ENCODE measurements at regions not wholly inside any gene's neighbourhood (a gene's known extent, or its start where the extent isn't known, plus 50 kb on each side); places are given as distances from the start of the nearest gene placed in this dataset.

DNA sequence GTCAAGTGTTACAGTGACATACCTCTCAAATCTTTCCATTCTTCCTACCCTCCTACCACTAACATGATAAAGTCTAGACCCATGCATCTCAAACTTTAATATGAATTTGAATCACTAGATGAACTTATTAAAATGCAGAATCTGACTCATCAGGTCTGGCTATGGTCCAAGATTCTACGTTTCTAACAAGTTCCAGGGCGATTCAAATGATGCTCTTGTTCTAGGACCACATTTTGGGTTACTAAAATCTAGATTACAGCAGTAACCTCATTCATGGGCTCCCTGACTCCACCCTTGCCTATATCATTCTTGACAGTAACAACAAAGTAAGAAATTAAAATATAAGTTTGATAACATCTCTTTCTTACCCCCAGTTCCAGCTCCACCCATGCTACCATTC is 124.8 kb upstream of the LSM8 start:
- DNase-seq = no peak
- H3K4me1 ChIP-seq (ENCODE audit: control insufficient read depth in 2 of 2, insufficient read depth in 2 of 2, low read length in 2 of 2) = no peaks in the 10 kb centered on the region
- ATAC-seq (ENCODE audit: low read depth) = no peak
- no peak overlapping the region for H3K4me3 ChIP-seq (ENCODE audit: control extremely low read depth in 1 of 5, extremely low read depth in 1 of 5, insufficient read depth in 1 of 5, low read depth in 2 of 5, low read length in 4 of 5)
- no peaks in the 10 kb centered on the region for H3K79me2 ChIP-seq (ENCODE audit: control insufficient read depth, insufficient read depth, low read length)
- peaks cover 4% of the 10 kb centered on the region for H3K27me3 Mint-ChIP-seq
- ChIA-PET CTCF (interaction anchor here (1.2 kb wide), 1 partner anchor 13 kb away, joined by 3 read pairs; no protein-coding TSS in a partner anchor), POLR2A (no interaction called here)
- H3K27me3 ChIP-seq (replicated peaks in 1 of 4; ENCODE audit: control extremely low read depth in 1 of 4, control insufficient read depth in 3 of 4, insufficient read depth in 4 of 4, low read length in 3 of 4) = no peaks in the 10 kb centered on the region
- no peak for TF ChIP-seq EZH2 (IDR thresholded peaks at IDR 0.05; ENCODE audit: borderline replicate concordance, insufficient read depth, low read depth, low read length, poor library complexity, severe bottlenecking)
- TF ChIP-seq, protein P1, sequence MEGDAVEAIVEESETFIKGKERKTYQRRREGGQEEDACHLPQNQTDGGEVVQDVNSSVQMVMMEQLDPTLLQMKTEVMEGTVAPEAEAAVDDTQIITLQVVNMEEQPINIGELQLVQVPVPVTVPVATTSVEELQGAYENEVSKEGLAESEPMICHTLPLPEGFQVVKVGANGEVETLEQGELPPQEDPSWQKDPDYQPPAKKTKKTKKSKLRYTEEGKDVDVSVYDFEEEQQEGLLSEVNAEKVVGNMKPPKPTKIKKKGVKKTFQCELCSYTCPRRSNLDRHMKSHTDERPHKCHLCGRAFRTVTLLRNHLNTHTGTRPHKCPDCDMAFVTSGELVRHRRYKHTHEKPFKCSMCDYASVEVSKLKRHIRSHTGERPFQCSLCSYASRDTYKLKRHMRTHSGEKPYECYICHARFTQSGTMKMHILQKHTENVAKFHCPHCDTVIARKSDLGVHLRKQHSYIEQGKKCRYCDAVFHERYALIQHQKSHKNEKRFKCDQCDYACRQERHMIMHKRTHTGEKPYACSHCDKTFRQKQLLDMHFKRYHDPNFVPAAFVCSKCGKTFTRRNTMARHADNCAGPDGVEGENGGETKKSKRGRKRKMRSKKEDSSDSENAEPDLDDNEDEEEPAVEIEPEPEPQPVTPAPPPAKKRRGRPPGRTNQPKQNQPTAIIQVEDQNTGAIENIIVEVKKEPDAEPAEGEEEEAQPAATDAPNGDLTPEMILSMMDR (IDR thresholded peaks at IDR 0.05) = no peak
- intact Hi-C loops (cut with micrococcal nuclease) = no loop called here
- no peaks in the 10 kb centered on the region for H3K9me3 Mint-ChIP-seq (ENCODE audit: insufficient read depth)
- no peak overlapping the region for H3K27ac ChIP-seq (ENCODE audit: low read length in 2 of 2)
- no peaks in the 10 kb centered on the region for H3K9me3 ChIP-seq (ENCODE audit: control extremely low read depth in 1 of 3, control insufficient read depth in 2 of 3, insufficient read depth in 1 of 3, low read length in 2 of 3)
- 74% methylated on average over 2 of the region's 2 CpGs for WGBS (ENCODE audit: insufficient coverage)
- H3K4me3 Mint-ChIP-seq = no peak overlapping the region
- H4K20me1 ChIP-seq (ENCODE audit: control insufficient read depth, insufficient read depth, low read length, poor library complexity, severe bottlenecking) = no peaks in the 10 kb centered on the region
- H3K27ac Mint-ChIP-seq = no peak overlapping the region
- no peaks in the 10 kb centered on the region for H3K36me3 ChIP-seq (replicated peaks in 1 of 2; ENCODE audit: control extremely low read depth in 1 of 2, control insufficient read depth in 1 of 2, extremely low read depth in 1 of 2, insufficient read depth in 2 of 2, low read length in 1 of 2)
- H2AFZ ChIP-seq (ENCODE audit: insufficient read depth, low read depth, low read length, poor library complexity, severe bottlenecking) = no peak overlapping the region
- H3K4me2 ChIP-seq (replicated peaks; ENCODE audit: low read depth, low read length, poor library complexity, severe bottlenecking) = no peak overlapping the region
- no peak overlapping the region for H3K9ac ChIP-seq (ENCODE audit: low read length)
- no peaks in the 10 kb centered on the region for H3K4me1 Mint-ChIP-seq

DNA sequence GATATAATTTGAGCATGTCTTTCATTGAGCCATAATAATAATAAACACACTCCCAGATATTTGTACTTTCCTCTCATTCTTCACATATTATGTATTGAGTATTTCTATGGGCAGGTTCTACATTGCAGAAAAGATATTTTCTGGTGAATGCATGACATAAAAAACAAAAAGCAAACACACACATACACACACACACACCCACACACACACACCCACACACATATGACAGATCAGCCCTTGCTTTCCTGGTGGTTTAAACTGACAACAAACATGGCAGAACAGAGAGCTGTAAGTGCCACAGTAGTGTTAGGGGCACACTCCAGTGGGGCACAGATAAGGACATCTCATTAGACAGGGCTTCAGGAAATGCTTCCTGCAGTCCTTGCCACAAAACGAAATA is 123.3 kb upstream of the LSM8 start:
- TF ChIP-seq, protein P1 (IDR thresholded peaks at IDR 0.05) = no peak
- no peak for TF ChIP-seq EZH2 (IDR thresholded peaks at IDR 0.05; ENCODE audit: borderline replicate concordance, insufficient read depth, low read depth, low read length, poor library complexity, severe bottlenecking)
- no peaks in the 10 kb centered on the region for H3K27me3 ChIP-seq (replicated peaks in 1 of 4; ENCODE audit: control extremely low read depth in 1 of 4, control insufficient read depth in 3 of 4, insufficient read depth in 4 of 4, low read length in 3 of 4)

More for the DNA sequence above, 123.3 kb upstream of the LSM8 start:
- CTCF ChIA-PET = no interaction called here
- no peak overlapping the region for H3K9ac ChIP-seq (ENCODE audit: low read length)
- H3K79me2 ChIP-seq (ENCODE audit: control insufficient read depth, insufficient read depth, low read length) = no peaks in the 10 kb centered on the region
- H3K4me3 Mint-ChIP-seq = no peak overlapping the region
- H3K27ac Mint-ChIP-seq = no peak overlapping the region
- POLR2A ChIA-PET = no interaction called here
- no peaks in the 10 kb centered on the region for H4K20me1 ChIP-seq (ENCODE audit: control insufficient read depth, insufficient read depth, low read length, poor library complexity, severe bottlenecking)
- WGBS (ENCODE audit: insufficient coverage) = no CpG with 5 or more reads among the region's 1 CpG
- ATAC-seq (ENCODE audit: low read depth) (no peak), DNase-seq (no peak)
- no peak overlapping the region for H3K27ac ChIP-seq (ENCODE audit: low read length in 2 of 2)
- H3K4me1 Mint-ChIP-seq = no peaks in the 10 kb centered on the region
- no peak overlapping the region for H3K4me3 ChIP-seq (ENCODE audit: control extremely low read depth in 1 of 5, extremely low read depth in 1 of 5, insufficient read depth in 1 of 5, low read depth in 2 of 5, low read length in 4 of 5)
- H3K4me2 ChIP-seq (replicated peaks; ENCODE audit: low read depth, low read length, poor library complexity, severe bottlenecking) = no peak overlapping the region
- H3K36me3 ChIP-seq (replicated peaks in 1 of 2; ENCODE audit: control extremely low read depth in 1 of 2, control insufficient read depth in 1 of 2, extremely low read depth in 1 of 2, insufficient read depth in 2 of 2, low read length in 1 of 2) = no peaks in the 10 kb centered on the region
- H3K27me3 Mint-ChIP-seq = peaks cover 4% of the 10 kb centered on the region
- H2AFZ ChIP-seq (ENCODE audit: insufficient read depth, low read depth, low read length, poor library complexity, severe bottlenecking) = no peak overlapping the region
- intact Hi-C loops (cut with micrococcal nuclease) = no loop called here
- H3K9me3 ChIP-seq (ENCODE audit: control extremely low read depth in 1 of 3, control insufficient read depth in 2 of 3, insufficient read depth in 1 of 3, low read length in 2 of 3) = no peaks in the 10 kb centered on the region
- no peaks in the 10 kb centered on the region for H3K4me1 ChIP-seq (ENCODE audit: control insufficient read depth in 2 of 2, insufficient read depth in 2 of 2, low read length in 2 of 2)
- no peaks in the 10 kb centered on the region for H3K9me3 Mint-ChIP-seq (ENCODE audit: insufficient read depth)

Data from B cell (primary cell).